SK-N-SH (cell line): ENCODE measurements at regions not wholly inside any gene's neighbourhood (a gene's known extent, or its start where the extent isn't known, plus 50 kb on each side); places are given as distances from the start of the nearest gene placed in this dataset.

Experiments used
- GABPA ChIP-seq: IDR thresholded peaks from 2 replicates; pipeline ENCODE4 v1.4.0; 2012; ENCODE audit warnings: low read depth, mild to moderate bottlenecking
- NRF1 ChIP-seq: IDR thresholded peaks from 2 replicates; pipeline ENCODE4 v1.6.1; 2012; ENCODE audit warnings: low read depth, mild to moderate bottlenecking, low read length
- RXRA ChIP-seq: IDR thresholded peaks from 2 replicates; pipeline ENCODE4 v1.4.0; 2012; ENCODE audit warnings: low read depth, mild to moderate bottlenecking, borderline replicate concordance
- TAF1 ChIP-seq: IDR thresholded peaks from 2 replicates; pipeline ENCODE4 v1.6.1; 2012; ENCODE audit warnings: low read depth, mild to moderate bottlenecking, low read length, moderate library complexity, borderline replicate concordance
- TF ChIP-seq, protein P1 (sequence below): fragments of 200-600 bp; sonication (generic); IDR thresholded peaks from 2 replicates; pipeline ENCODE4 v1.6.1; 2017; ENCODE audit warnings: antibody characterized with exemption, mild to moderate bottlenecking, moderate library complexity

DNA sequence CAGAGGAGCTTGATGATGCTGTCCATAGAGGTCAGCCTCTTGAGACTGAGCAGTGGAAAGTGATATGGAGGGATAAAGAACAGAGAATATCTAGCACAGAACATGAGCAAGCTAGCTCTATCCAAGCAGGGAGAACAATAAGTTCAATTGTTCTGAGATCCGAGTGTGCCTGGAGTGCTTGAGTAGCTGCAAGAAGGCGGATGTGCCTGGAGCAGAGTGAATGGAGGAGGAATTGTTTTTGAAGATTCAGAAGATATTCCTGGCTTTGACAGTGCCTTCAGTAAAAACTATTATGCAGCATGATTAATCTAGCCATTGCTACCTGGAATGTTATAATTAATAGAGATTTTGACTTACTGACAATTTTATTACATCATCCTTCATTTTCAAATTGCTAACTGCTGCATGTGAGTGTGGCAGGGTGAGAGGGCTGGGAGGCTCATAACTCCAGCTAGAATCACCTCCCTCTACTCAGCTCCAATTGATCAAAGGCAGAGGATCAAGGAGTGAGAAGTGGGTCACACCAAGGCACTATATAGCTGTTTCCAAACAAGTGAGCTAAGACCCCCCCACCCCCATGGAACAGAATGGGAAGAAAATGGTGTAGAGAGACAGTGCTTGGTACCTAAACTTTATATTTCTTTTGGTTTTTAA is 302.8 kb downstream of the ADRA2A start:
- TF ChIP-seq, protein P1, sequence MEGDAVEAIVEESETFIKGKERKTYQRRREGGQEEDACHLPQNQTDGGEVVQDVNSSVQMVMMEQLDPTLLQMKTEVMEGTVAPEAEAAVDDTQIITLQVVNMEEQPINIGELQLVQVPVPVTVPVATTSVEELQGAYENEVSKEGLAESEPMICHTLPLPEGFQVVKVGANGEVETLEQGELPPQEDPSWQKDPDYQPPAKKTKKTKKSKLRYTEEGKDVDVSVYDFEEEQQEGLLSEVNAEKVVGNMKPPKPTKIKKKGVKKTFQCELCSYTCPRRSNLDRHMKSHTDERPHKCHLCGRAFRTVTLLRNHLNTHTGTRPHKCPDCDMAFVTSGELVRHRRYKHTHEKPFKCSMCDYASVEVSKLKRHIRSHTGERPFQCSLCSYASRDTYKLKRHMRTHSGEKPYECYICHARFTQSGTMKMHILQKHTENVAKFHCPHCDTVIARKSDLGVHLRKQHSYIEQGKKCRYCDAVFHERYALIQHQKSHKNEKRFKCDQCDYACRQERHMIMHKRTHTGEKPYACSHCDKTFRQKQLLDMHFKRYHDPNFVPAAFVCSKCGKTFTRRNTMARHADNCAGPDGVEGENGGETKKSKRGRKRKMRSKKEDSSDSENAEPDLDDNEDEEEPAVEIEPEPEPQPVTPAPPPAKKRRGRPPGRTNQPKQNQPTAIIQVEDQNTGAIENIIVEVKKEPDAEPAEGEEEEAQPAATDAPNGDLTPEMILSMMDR, result no peak
- TF ChIP-seq GABPA (no peak), NRF1 (no peak), RXRA (no peak), TAF1 (no peak)
